Hippocampal formation (tissue), 2 donors: ENCODE measurements at regions not wholly inside any gene's neighbourhood (a gene's known extent, or its start where the extent isn't known, plus 50 kb on each side); places are given as distances from the start of the nearest gene placed in this dataset.
A peak's percentile ranks its signal among the peaks of the same experiment; 100 is the strongest.

Experiments used
- DNase-seq, 2 donors: peaks; one replicate each; lab custom pipeline; 2025; lab: John Stamatoyannopoulos, UW

- DNase-seq, result no peak
Observed at GRCh38 chr12:92614502-92614901, 88.3 kb upstream of the PLEKHG7 start.

- DNase-seq, result no peak
Observed at GRCh38 chr12:92614001-92614400, 88.8 kb upstream of the PLEKHG7 start.

GRCh38 chr12:92612611-92613010 lies 90.2 kb upstream of the PLEKHG7 start:
- DNase-seq, result no peak

DNA sequence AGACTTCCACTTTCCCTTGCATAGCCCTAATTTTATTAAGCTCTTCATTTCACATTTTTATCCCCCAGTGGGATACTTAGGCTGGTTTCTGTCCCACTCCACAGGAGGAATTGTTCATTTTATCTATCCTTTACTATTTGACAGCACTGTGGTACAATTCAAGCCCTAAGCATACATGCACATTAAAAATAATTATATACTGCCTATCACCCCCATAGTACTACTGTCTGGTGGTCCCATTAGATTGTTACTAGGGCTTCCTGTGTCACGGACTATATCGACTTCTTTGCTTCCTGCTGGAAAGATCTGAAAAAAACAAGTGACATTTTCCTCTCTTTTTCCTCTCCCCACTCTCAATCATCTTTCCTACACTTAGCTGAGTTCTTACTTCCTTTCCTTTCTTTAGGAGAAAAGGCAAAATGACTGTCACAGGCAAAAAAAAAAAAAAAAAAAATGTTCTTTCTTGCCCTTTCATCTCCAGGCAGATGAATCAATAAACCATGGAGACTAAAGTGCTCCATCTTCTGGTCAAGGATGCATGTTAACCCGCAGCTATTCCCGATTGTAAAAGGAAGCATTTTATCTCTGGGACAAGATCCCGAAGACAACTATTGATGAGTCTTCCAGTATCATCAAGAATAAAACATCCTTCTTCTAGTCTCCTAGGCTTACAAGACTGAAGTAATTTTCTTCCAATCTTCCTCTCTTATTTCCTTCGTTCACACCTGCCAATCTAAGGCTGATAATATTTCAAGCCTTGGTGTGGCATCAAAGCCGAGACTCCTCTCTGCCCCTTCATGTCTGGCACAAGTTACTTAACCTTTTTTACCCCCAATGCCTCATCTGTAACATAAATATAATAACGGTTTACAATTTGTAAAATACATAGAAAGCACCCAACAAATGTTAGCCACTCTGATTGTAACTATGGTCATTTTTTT lies 94.4 kb upstream of the PLEKHG7 start:
- DNase-seq, result peak in 1 of 2 donors; percentile 49

DNA sequence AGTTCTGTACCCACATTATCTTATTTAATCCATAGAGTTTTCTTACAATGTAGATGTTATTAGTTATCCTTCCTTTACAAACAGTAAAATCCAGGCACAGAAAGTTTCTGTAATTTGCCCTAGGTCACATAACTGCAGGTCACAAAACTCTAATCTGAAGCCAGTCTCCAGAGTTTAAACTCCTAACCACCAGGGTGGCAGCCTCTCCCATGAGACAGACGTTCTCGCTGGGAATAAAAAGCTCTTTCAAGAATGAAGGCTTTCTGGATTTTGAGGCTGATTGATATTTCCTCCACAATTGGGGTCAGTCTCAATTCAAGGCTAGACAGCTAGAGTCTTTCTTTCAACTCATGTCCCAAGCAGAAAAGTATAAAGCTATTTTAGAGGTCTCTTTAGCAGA lies 95.8 kb upstream of the PLEKHG7 start:
- DNase-seq, result no peak

DNA sequence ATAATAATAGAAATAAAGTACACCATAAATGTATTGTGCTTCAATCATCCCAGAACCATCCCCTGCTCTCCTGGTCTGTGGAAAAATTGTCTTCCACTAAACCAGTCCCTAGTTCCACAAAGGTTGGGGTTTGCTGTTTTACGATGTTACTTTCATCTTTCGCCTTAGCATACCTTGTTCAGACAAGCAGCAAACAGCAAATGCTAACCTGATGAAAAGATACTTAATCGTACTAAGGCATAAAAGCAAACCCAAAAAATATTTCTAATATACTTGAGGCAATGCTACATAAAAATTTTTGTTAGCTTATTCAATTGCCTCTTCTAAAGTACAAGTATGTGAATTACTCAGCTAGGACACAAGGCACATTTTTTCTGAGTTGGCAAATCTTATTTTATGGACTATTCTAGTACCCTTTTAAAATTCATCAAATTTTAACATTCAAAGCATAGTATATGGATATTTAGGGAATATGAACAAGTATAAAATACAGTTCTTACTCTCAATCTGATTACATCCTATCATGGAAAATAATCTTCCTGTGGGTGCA lies 97.1 kb upstream of the PLEKHG7 start:
- no peak for DNase-seq

GRCh38 chr12:92604786-92605185 lies 98.0 kb upstream of the PLEKHG7 start:
- no peak for DNase-seq

GRCh38 chr12:92603741-92604432 lies 98.9 kb upstream of the PLEKHG7 start:
- DNase-seq, result no peak

GRCh38 chr12:92602930-92603623 lies 99.7 kb upstream of the PLEKHG7 start:
- no peak for DNase-seq

DNA sequence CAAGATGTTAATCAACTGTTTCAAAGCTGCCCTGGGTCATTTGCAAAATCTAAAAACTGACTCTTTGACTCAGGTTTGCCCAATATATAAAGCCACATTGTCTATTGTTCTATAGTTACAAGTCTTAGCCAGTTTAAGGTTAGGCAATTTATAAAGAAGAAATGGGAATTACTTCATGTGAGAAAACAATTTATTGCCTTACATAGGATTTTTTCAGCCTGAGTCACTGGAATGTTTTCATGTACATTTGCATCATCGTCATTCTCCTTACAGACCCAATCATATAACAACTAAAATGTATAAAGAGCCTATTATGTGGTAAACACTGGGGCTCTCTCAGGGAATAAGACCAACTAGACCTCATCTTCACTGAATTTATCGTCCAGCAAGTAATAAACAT lies 100.3 kb upstream of the PLEKHG7 start:
- no peak for DNase-seq

GRCh38 chr12:92601680-92602079 lies 101.1 kb upstream of the PLEKHG7 start:
- no peak for DNase-seq

GRCh38 chr12:92601176-92601575 lies 101.6 kb upstream of the PLEKHG7 start:
- DNase-seq, result no peak

GRCh38 chr12:92600052-92600451 lies 102.7 kb upstream of the PLEKHG7 start:
- DNase-seq, result no peak

GRCh38 chr12:92597997-92598396 lies 104.8 kb upstream of the PLEKHG7 start:
- DNase-seq, result no peak

GRCh38 chr12:92597118-92597517 lies 105.7 kb upstream of the PLEKHG7 start:
- no peak for DNase-seq

- DNase-seq, result no peak
Observed at GRCh38 chr12:92596383-92596782, 106.4 kb upstream of the PLEKHG7 start.

DNA sequence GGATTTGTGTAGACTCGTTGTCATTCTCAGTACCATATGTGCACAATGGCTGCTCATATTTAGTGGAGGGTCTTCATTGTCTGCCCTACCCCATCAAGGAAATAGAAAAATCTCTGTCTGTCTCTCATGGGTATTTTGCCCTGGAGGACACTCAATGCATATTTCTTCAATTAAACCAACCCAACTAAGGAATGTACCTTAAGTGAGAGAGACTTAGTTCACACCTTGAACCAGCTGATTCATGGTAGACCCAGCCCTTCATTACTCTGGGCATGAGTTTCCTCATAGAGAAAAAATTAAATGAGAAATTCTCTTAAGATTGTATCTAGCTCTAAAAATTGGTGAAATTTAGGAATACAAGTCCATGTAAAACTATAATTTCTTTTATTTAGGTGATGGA lies 107.1 kb upstream of the PLEKHG7 start:
- no peak for DNase-seq

- no peak for DNase-seq
Observed at GRCh38 chr12:92593734-92594402, 108.9 kb upstream of the PLEKHG7 start.

DNA sequence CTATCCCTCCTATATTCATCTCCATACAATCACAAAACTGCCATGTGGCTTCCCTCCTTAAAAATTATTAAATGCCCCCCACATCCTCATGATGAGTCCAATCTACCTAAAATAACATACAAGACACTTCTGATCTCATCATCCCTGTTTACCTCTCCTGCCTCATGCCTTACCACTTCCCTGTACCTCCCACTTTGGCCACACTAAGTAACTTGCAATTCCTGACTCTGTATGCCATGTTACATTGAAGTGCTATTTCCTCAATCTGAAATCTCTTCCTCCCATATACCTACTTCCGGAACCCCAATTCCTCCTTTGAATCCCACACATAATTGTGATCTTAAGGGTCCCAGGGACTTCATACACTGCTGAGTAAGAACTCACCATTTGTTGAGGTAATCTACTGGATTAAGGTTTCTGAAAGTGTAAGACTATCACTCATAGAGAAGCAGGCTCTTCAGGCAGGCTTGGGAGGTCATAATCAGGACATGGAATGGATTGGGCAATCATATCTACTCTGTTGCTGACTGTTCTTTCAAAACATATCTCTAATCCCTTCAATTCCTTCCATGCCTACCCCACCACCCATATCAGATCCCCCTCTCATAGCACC lies 117.6 kb upstream of the PLEKHG7 start:
- no peak for DNase-seq

GRCh38 chr12:92583910-92584309 lies 118.9 kb upstream of the PLEKHG7 start:
- DNase-seq, result no peak

DNA sequence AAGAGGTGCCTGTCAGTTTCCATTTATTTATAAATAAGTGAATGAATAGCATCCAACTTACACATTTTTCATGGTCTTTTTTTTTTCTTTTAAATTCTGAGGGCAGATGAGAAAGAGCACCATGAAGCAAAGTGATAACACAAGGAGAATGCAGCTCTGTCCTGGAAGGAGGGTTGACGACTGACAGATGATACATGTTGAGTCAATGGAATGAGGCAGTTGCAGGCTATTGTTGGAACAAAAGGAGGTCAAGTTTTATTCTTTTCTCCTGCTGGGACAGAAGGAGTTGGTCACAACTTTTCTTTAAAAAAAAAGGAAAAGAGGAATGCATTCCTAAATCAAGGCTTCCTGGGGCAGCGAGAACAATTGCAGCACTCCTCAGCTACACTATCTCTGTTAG lies 119.9 kb upstream of the PLEKHG7 start:
- DNase-seq, result no peak
